ENCODE measurements at regions not wholly inside any gene's neighbourhood (a gene's known extent, or its start where the extent isn't known, plus 50 kb on each side); places are given as distances from the start of the nearest gene placed in this dataset.

GRCh38 chr3:102102394-102102793, 253.1 kb downstream of the NFKBIZ start:
- DNase-seq (ENCODE audit: low read depth in 3 of 3, low spot score in 2 of 3), result no peak

- DNase-seq (ENCODE audit: low read depth in 3 of 3, low spot score in 2 of 3), result no peak
Observed at GRCh38 chr3:102104033-102104432, 254.7 kb downstream of the NFKBIZ start.

- DNase-seq (ENCODE audit: low read depth in 3 of 3, low spot score in 2 of 3), result no peak
Observed at GRCh38 chr3:102105193-102105592, 255.9 kb downstream of the NFKBIZ start.

GRCh38 chr3:102106416-102107097, 257.2 kb downstream of the NFKBIZ start:
- DNase-seq (ENCODE audit: low read depth in 3 of 3, low spot score in 2 of 3), result no peak

- no peak for DNase-seq (ENCODE audit: low read depth in 3 of 3, low spot score in 2 of 3)
Observed at GRCh38 chr3:102112704-102113230, 263.5 kb downstream of the NFKBIZ start.

- DNase-seq (ENCODE audit: low read depth in 3 of 3, low spot score in 2 of 3), result no peak
Observed at GRCh38 chr3:102113421-102114041, 264.2 kb downstream of the NFKBIZ start.

- no peak for DNase-seq (ENCODE audit: low read depth in 3 of 3, low spot score in 2 of 3)
Observed at GRCh38 chr3:102114264-102114979, 265.1 kb downstream of the NFKBIZ start.

GRCh38 chr3:102122527-102122926, 273.2 kb downstream of the NFKBIZ start:
- DNase-seq (ENCODE audit: low read depth in 3 of 3, low spot score in 2 of 3), result no peak

GRCh38 chr3:102123590-102124190, 274.4 kb downstream of the NFKBIZ start:
- no peak for DNase-seq (ENCODE audit: low read depth in 3 of 3, low spot score in 2 of 3)

- no peak for DNase-seq (ENCODE audit: low read depth in 3 of 3, low spot score in 2 of 3)
Observed at GRCh38 chr3:102124282-102124681, 275.0 kb downstream of the NFKBIZ start.

GRCh38 chr3:102124704-102125103, 275.4 kb downstream of the NFKBIZ start:
- no peak for DNase-seq (ENCODE audit: low read depth in 3 of 3, low spot score in 2 of 3)

GRCh38 chr3:102125197-102125993, 276.1 kb downstream of the NFKBIZ start:
- DNase-seq (ENCODE audit: low read depth in 3 of 3, low spot score in 2 of 3), result no peak

- no peak for DNase-seq (ENCODE audit: low read depth in 3 of 3, low spot score in 2 of 3)
Observed at GRCh38 chr3:102125994-102126368, 276.7 kb downstream of the NFKBIZ start.

- no peak for DNase-seq (ENCODE audit: low read depth in 3 of 3, low spot score in 2 of 3)
Observed at GRCh38 chr3:102129760-102130608, 280.7 kb downstream of the NFKBIZ start.

- no peak for DNase-seq (ENCODE audit: low read depth in 3 of 3, low spot score in 2 of 3)
Observed at GRCh38 chr3:102132370-102132769, 283.1 kb downstream of the NFKBIZ start.

- no peak for DNase-seq (ENCODE audit: low read depth in 3 of 3, low spot score in 2 of 3)
Observed at GRCh38 chr3:102133376-102133775, 284.1 kb downstream of the NFKBIZ start.

- no peak for DNase-seq (ENCODE audit: low read depth in 3 of 3, low spot score in 2 of 3)
Observed at GRCh38 chr3:102135316-102135715, 286.0 kb downstream of the NFKBIZ start.

GRCh38 chr3:102136183-102136582, 286.9 kb downstream of the NFKBIZ start:
- no peak for DNase-seq (ENCODE audit: low read depth in 3 of 3, low spot score in 2 of 3)

- DNase-seq (ENCODE audit: low read depth in 3 of 3, low spot score in 2 of 3), result no peak
Observed at GRCh38 chr3:102140116-102140515, 290.8 kb downstream of the NFKBIZ start.

Data from right renal cortex interstitium (tissue), 3 donors.